Suprapubic skin (tissue), 4 donors: ENCODE measurements at regions not wholly inside any gene's neighbourhood (a gene's known extent, or its start where the extent isn't known, plus 50 kb on each side); places are given as distances from the start of the nearest gene placed in this dataset.

Experiments used
- CTCF ChIP-seq, 2 donors: fragments of 200-600 bp in 1 of 2; fragments of 450-650 bp in 1 of 2; sonication (generic) in 1 of 2; IDR thresholded peaks; one replicate each; pipeline ENCODE4 v1.5.1; 2016 to 2019; ENCODE audit warnings: antibody characterized with exemption in 2 of 2, mild to moderate bottlenecking in 1 of 2, moderate library complexity in 1 of 2
- EP300 ChIP-seq: sonication (generic); formaldehyde crosslinking; IDR thresholded peaks from one replicate; pipeline ENCODE4 v1.6.1; 2017; ENCODE audit warnings: antibody characterized with exemption
- POLR2A ChIP-seq, 2 donors: fragments of 450-650 bp; IDR thresholded peaks; one replicate each; pipeline ENCODE4 v1.6.1; 2017; ENCODE audit warnings: antibody characterized with exemption in 2 of 2, mild to moderate bottlenecking in 2 of 2, moderate library complexity in 2 of 2
- POLR2AphosphoS5 ChIP-seq, 3 donors: sonication (generic); formaldehyde crosslinking; IDR thresholded peaks; one replicate each; pipeline ENCODE4 v1.6.1; 2017; ENCODE audit warnings: antibody characterized with exemption in 3 of 3

GRCh38 chrX:99663136-99663535, 746.9 kb downstream of the PCDH19 start:
- TF ChIP-seq POLR2AphosphoS5 (IDR thresholded peaks at IDR 0.05) (no peak), POLR2A (IDR thresholded peaks at IDR 0.05) (no peak), CTCF (IDR thresholded peaks at IDR 0.05) (no peak), EP300 (no peak)
